CD4-positive, alpha-beta T cell (primary cell): ENCODE measurements at regions not wholly inside any gene's neighbourhood (a gene's known extent, or its start where the extent isn't known, plus 50 kb on each side); places are given as distances from the start of the nearest gene placed in this dataset.
"Not testable (repeated sequence)": the region's sequence is repeated elsewhere in the genome, so short reads cannot be mapped to it uniquely, and the experiment has no call there.

Experiments
- ATAC-seq: fragments of 200-7000 bp; cut with Tn5 transposase; one replicate; pipeline ENCODE4 v1.10.0; 2022; ENCODE audit warnings: mild to moderate bottlenecking; ENCODE audit not compliant: poor library complexity
- CTCF ChIA-PET: fragments of 350-600 bp; sonication (Branson Sonifier 250); formaldehyde crosslinking; loops from one replicate; lab custom pipeline; 2021; ENCODE audit warnings: antibody characterized with exemption, inconsistent platforms; lab: Charles Lee
- POLR2A ChIA-PET: fragments of 350-600 bp; sonication (Branson Sonifier 250); formaldehyde crosslinking; loops from one replicate; lab custom pipeline; 2021; ENCODE audit warnings: antibody characterized with exemption, inconsistent platforms; lab: Charles Lee
- DNase-seq, 14 experiments: peaks; one replicate each; pipeline ENCODE4 v3.0.0-alpha.2; 2013 to 2020; ENCODE audit warnings: mixed read lengths in 2 of 14
- H3K27ac ChIP-seq, 2 donors: one replicate each; pipeline versions ENCODE4 v1.5.1 to v1.7.0; 2013; ENCODE audit warnings: low read length in 2 of 2, low read depth in 1 of 2, mild to moderate bottlenecking in 1 of 2
- H3K27me3 ChIP-seq, 2 experiments: 1 replicate in 1 of 2; 2 replicates in 1 of 2; pipeline versions ENCODE4 v1.6.1 to v1.7.0; 2013; ENCODE audit warnings: low read length in 2 of 2, control low read depth in 1 of 2, mild to moderate bottlenecking in 1 of 2, moderate library complexity in 1 of 2; ENCODE audit not compliant: insufficient read depth in 2 of 2, control insufficient read depth in 1 of 2
- H3K36me3 ChIP-seq: one replicate; pipeline ENCODE4 v1.6.1; 2013; ENCODE audit warnings: low read length, control low read depth; ENCODE audit not compliant: insufficient read depth
- H3K4me1 ChIP-seq: one replicate; pipeline ENCODE4 v1.6.1; 2013; ENCODE audit warnings: low read length, control low read depth; ENCODE audit not compliant: insufficient read depth
- H3K4me3 ChIP-seq: one replicate; pipeline ENCODE4 v1.5.1; 2013; ENCODE audit warnings: mild to moderate bottlenecking, low read length, moderate library complexity
- H3K9me3 ChIP-seq, 2 experiments: 1 replicate in 1 of 2; 2 replicates in 1 of 2; pipeline versions ENCODE4 v1.6.1 to v1.7.0; 2013; ENCODE audit warnings: low read length in 2 of 2, mild to moderate bottlenecking in 2 of 2, control low read depth in 1 of 2, moderate library complexity in 1 of 2; ENCODE audit not compliant: control insufficient read depth in 1 of 2, insufficient read depth in 1 of 2
- H3K27ac Mint-ChIP-seq: one replicate; pipeline ENCODE4 v1.8.0; 2020; ENCODE audit warnings: mixed read lengths
- H3K27me3 Mint-ChIP-seq: one replicate; pipeline ENCODE4 v1.8.0; 2021; ENCODE audit warnings: mixed read lengths
- H3K36me3 Mint-ChIP-seq: one replicate; pipeline ENCODE4 v1.8.0; 2021; ENCODE audit warnings: low read depth, mixed read lengths
- H3K4me1 Mint-ChIP-seq: one replicate; pipeline ENCODE4 v1.8.0; 2021; ENCODE audit warnings: low read depth, mixed read lengths
- H3K4me3 Mint-ChIP-seq: one replicate; pipeline ENCODE4 v1.8.0; 2020; ENCODE audit warnings: mild to moderate bottlenecking, mixed read lengths
- H3K9me3 Mint-ChIP-seq: one replicate; pipeline ENCODE4 v1.8.0; 2020; ENCODE audit warnings: mixed read lengths
- intact Hi-C, 2 experiments: fragments of 100-400 bp; cut with DNase I in 1 of 2; cut with micrococcal nuclease in 1 of 2; formaldehyde crosslinking; loops; one replicate each; pipeline versions ENCODE4 v1.15.1 to v1.9.0; 2023 to 2025; cut with DNase I, micrococcal nuclease
- TF ChIP-seq, protein P1 (sequence below): fragments of 200-600 bp; IDR thresholded peaks from one replicate; pipeline ENCODE4 v1.8.0; 2022; ENCODE audit warnings: antibody characterized with exemption, mild to moderate bottlenecking

DNA sequence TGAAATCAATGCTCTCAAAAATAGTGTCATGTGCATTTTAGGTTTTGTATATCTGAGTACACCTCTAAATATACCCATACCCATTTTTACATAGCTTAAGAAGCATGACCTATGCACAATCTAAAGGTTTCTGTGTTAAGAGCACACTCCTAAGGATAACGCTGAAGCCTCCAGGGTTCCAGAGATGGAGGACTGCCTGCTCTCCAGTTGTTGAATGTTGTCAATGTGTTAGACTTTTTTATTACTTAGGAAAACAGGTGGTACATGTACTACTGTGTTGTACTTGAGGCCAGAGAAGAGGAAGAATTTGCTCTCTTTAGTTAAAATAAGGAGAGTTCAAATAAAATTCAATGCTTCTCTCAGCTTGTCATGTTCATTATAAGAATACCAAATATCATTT lies 141.2 kb downstream of the EMB start:
- ChIA-PET POLR2A (no interaction called here), CTCF (no interaction called here)
- intact Hi-C loops: no loop called here
- H3K4me3 ChIP-seq: no peak overlapping the region
- H3K4me3 Mint-ChIP-seq: no peak overlapping the region
- H3K9me3 ChIP-seq: peaks cover 0 to 4% of the 10 kb centered on the region in 2 experiments
- no peaks in the 10 kb centered on the region for H3K4me1 ChIP-seq
- H3K9me3 Mint-ChIP-seq: peaks cover 5% of the 10 kb centered on the region
- DNase-seq (no peak), ATAC-seq (no peak)
- H3K27me3 ChIP-seq: no peaks in the 10 kb centered on the region
- TF ChIP-seq, protein P1, sequence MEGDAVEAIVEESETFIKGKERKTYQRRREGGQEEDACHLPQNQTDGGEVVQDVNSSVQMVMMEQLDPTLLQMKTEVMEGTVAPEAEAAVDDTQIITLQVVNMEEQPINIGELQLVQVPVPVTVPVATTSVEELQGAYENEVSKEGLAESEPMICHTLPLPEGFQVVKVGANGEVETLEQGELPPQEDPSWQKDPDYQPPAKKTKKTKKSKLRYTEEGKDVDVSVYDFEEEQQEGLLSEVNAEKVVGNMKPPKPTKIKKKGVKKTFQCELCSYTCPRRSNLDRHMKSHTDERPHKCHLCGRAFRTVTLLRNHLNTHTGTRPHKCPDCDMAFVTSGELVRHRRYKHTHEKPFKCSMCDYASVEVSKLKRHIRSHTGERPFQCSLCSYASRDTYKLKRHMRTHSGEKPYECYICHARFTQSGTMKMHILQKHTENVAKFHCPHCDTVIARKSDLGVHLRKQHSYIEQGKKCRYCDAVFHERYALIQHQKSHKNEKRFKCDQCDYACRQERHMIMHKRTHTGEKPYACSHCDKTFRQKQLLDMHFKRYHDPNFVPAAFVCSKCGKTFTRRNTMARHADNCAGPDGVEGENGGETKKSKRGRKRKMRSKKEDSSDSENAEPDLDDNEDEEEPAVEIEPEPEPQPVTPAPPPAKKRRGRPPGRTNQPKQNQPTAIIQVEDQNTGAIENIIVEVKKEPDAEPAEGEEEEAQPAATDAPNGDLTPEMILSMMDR: no peak
- H3K27ac Mint-ChIP-seq: no peak overlapping the region
- H3K36me3 Mint-ChIP-seq: peaks cover 9% of the 10 kb centered on the region
- H3K36me3 ChIP-seq: no peaks in the 10 kb centered on the region
- no peaks in the 10 kb centered on the region for H3K4me1 Mint-ChIP-seq
- peaks cover 4% of the 10 kb centered on the region for H3K27me3 Mint-ChIP-seq
- H3K27ac ChIP-seq: no peak overlapping the region

DNA sequence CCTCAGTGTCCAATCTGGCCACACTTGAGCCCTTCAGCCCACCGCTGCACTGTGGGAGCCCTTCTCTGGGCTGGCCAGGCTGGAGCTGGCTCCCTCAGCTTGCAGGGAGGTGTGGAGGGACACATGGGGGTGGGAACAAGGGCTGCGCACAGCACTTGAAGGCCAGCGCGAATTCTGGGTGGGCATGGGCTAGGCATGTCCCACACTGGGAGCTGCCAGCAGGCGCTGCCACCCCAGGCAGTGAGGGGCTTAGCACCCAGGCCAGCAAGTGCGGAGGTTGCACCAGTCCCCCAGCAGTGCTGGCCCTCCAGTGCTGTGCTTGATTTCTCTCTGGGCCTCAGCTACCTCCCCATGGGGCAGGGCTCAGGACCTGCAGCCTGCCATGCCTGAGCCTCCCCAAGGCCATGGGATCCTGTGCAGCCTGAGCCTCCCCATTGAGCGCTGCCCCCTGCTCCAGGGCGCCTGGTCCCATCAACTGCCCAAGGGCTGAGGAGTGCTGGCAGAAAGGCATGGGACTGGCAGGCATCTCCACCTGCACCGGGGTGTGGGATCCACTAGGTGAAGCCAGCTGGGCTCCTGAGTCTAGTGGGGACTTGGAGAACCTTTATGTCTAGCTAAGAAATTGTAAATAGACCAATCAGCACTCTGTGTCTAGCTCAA lies 148.2 kb downstream of the EMB start:
- DNase-seq (peak in 2 of 14 experiments; percentile 1 to 27), ATAC-seq (no peak)
- Mint-ChIP-seq H3K9me3 (peaks cover 7% of the 10 kb centered on the region), H3K27me3 (peaks cover 11% of the 10 kb centered on the region), H3K27ac (no peak overlapping the region), H3K4me3 (no peak overlapping the region), H3K4me1 (no peaks in the 10 kb centered on the region), H3K36me3 (no peaks in the 10 kb centered on the region)
- Histone ChIP-seq H3K4me1 (no peaks in the 10 kb centered on the region), H3K4me3 (no peak overlapping the region), H3K27me3 (no peaks in the 10 kb centered on the region), H3K27ac (no peak overlapping the region), H3K36me3 (no peaks in the 10 kb centered on the region), H3K9me3 (peaks cover 0 to 8% of the 10 kb centered on the region in 2 experiments)
- TF ChIP-seq, protein P1: no peak
- ChIA-PET POLR2A (no interaction called here), CTCF (no interaction called here)
- intact Hi-C loops: no loop called here

DNA sequence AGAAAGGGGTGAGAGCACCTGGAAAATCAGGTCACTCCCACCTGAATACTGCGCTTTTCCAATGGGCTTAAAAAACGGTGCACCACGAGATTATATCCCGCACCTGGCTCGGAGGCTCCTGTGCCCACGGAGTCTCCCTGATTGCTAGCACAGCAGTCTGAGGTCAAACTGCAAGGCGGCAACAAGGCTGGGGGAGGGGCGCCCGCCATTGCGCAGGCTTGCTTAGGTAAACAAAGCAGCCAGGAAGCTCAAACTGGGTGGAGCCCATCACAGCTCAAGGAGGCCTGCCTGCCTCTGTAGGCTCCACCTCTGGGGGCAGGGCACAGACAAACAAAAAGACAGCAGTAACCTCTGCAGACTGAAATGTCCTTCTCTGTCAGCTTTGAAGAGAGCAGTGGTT lies 160.6 kb downstream of the EMB start:
- H3K4me3 Mint-ChIP-seq, POLR2A ChIA-PET, ATAC-seq, H3K27ac Mint-ChIP-seq, H3K9me3 ChIP-seq, H3K4me3 ChIP-seq, CTCF ChIA-PET, DNase-seq, H3K27me3 Mint-ChIP-seq, H3K4me1 Mint-ChIP-seq, H3K27ac ChIP-seq, H3K4me1 ChIP-seq, H3K27me3 ChIP-seq, intact Hi-C loops, H3K9me3 Mint-ChIP-seq, H3K36me3 ChIP-seq: not testable (repeated sequence)
- H3K36me3 Mint-ChIP-seq: peaks cover 12% of the 10 kb centered on the region
